ENCODE measurements at regions not wholly inside any gene's neighbourhood (a gene's known extent, or its start where the extent isn't known, plus 50 kb on each side); places are given as distances from the start of the nearest gene placed in this dataset.

DNA sequence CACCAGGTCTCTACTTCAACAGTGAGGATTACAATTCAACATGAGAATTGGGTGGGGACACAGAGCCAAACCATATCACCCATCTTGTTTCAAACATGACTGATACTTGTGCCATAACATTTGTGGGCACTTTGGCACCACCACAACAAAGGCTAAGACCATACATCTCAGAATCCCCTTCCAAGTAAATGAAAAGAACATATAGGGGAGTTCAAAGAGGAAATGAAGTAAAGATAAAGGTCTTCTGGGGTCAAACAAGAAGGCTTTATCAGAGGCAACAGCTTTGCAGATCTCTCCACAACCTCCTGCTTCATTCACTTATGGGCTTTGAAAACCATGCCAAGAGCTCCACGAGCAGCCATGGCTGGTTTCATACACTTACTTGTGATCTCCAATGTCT is 122.7 kb downstream of the ANKRD50 start:
- TF ChIP-seq, protein P1, sequence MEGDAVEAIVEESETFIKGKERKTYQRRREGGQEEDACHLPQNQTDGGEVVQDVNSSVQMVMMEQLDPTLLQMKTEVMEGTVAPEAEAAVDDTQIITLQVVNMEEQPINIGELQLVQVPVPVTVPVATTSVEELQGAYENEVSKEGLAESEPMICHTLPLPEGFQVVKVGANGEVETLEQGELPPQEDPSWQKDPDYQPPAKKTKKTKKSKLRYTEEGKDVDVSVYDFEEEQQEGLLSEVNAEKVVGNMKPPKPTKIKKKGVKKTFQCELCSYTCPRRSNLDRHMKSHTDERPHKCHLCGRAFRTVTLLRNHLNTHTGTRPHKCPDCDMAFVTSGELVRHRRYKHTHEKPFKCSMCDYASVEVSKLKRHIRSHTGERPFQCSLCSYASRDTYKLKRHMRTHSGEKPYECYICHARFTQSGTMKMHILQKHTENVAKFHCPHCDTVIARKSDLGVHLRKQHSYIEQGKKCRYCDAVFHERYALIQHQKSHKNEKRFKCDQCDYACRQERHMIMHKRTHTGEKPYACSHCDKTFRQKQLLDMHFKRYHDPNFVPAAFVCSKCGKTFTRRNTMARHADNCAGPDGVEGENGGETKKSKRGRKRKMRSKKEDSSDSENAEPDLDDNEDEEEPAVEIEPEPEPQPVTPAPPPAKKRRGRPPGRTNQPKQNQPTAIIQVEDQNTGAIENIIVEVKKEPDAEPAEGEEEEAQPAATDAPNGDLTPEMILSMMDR (conservative IDR thresholded peaks at IDR 0.05), result no peak
- H3K4me1 Mint-ChIP-seq, result no peaks in the 10 kb centered on the region
- DNase-seq (ENCODE audit: low read depth, low spot score), result no peak
- no peak overlapping the region for H3K4me3 Mint-ChIP-seq
- H3K36me3 Mint-ChIP-seq (ENCODE audit: low read depth), result peaks cover 3% of the 10 kb centered on the region
- H3K9me3 Mint-ChIP-seq, result peaks cover 2% of the 10 kb centered on the region
- H3K27me3 Mint-ChIP-seq (ENCODE audit: low read depth), result no peaks in the 10 kb centered on the region
- no peak overlapping the region for H3K27ac Mint-ChIP-seq (ENCODE audit: unreplicated experiment)

DNA sequence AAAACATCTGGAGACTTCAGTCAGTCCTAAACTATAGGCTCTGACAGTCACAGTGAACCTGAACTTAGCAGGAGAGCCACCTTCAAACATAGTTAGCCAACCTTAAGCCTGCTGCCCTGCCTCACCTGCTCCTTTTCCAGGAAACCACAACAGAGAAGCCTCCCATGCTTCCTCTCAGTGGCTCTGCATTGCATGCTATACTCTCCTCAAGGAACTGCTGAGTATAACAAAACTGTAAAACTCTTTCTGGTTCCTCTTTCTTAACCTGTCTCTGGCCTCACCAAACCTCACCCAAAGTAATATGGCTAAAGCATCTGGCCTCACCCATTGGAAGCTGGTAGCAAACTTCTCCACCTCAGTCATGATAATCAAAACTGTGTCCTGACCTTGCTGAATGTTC is 122.1 kb downstream of the ANKRD50 start:
- TF ChIP-seq, protein P1 (conservative IDR thresholded peaks at IDR 0.05), result no peak
- Mint-ChIP-seq H3K4me1 (no peaks in the 10 kb centered on the region), H3K27me3 (ENCODE audit: low read depth) (no peaks in the 10 kb centered on the region), H3K36me3 (ENCODE audit: low read depth) (peaks cover 3% of the 10 kb centered on the region), H3K4me3 (no peak overlapping the region), H3K27ac (ENCODE audit: unreplicated experiment) (no peak overlapping the region), H3K9me3 (peaks cover 2% of the 10 kb centered on the region)
- DNase-seq (ENCODE audit: low read depth, low spot score), result no peak

DNA sequence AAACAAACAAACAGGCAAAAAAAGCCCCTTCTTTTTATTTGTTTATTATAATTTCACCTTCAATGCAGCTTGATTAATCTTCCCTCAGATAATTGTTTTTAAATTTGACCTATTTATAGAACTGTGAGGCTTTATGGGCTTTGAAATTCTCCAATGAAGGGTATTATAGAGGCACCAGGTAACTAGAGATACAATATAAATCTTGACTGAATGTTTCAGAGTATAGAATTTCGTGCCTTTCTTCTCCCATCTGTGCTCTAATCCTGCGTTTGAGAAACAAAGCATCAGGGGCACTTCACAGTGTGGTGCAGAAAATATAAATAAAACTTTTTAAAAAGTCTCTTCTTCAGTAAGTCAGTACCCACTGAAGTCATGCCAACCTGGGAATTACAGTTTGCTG is 120.9 kb downstream of the ANKRD50 start:
- no peak for DNase-seq (ENCODE audit: low read depth, low spot score)
- TF ChIP-seq, protein P1 (conservative IDR thresholded peaks at IDR 0.05), result no peak
- H3K4me1 Mint-ChIP-seq, result no peaks in the 10 kb centered on the region
- no peak overlapping the region for H3K27ac Mint-ChIP-seq (ENCODE audit: unreplicated experiment)
- peaks cover 3% of the 10 kb centered on the region for H3K36me3 Mint-ChIP-seq (ENCODE audit: low read depth)
- no peaks in the 10 kb centered on the region for H3K27me3 Mint-ChIP-seq (ENCODE audit: low read depth)
- peaks cover 2% of the 10 kb centered on the region for H3K9me3 Mint-ChIP-seq
- H3K4me3 Mint-ChIP-seq, result no peak overlapping the region

DNA sequence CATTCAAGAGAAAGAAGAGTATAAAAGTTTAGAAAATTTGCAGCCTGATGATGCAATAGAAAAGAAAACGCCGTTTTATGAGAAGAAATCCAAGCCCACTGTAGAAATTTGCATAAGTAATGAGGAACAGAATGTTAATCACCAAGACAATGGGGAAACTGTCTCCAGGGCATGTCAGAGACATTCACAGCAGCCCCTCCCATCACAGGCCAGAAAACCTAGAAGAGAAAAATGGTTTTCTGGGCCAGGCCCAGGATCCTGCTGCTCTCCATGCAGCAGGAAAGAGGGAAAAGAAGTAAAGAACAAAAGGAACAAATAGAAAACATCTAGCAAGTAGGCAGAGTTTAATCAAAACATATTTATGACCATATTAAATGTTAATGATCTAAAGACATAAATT is 119.0 kb downstream of the ANKRD50 start:
- TF ChIP-seq, protein P1 (conservative IDR thresholded peaks at IDR 0.05), result no peak
- DNase-seq (ENCODE audit: low read depth, low spot score), result no peak
- H3K4me1 Mint-ChIP-seq, result no peaks in the 10 kb centered on the region
- H3K27ac Mint-ChIP-seq (ENCODE audit: unreplicated experiment), result no peak overlapping the region
- H3K4me3 Mint-ChIP-seq, result no peak overlapping the region
- no peaks in the 10 kb centered on the region for H3K27me3 Mint-ChIP-seq (ENCODE audit: low read depth)
- peaks cover under 1% of the 10 kb centered on the region for H3K36me3 Mint-ChIP-seq (ENCODE audit: low read depth)
- no peaks in the 10 kb centered on the region for H3K9me3 Mint-ChIP-seq

DNA sequence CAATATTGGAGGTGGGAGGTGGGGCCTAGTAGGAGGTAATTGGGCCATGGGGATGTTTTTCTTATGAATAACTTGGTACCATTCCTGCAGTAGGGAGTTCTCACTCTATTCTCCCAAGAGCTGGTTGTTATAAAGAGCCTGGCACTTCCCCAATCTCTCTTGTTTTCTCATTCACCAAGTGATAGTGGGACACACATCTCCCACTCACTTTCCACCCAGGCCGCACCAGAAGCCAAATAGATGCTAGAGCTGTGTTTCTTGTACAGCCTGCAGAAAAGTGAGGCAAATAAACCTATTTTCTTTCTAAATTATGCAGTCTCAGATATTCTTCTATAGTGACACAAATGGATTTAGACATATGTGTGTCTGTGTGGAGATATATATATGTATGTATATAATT is 117.6 kb downstream of the ANKRD50 start:
- TF ChIP-seq, protein P1 (conservative IDR thresholded peaks at IDR 0.05), result no peak

DNA sequence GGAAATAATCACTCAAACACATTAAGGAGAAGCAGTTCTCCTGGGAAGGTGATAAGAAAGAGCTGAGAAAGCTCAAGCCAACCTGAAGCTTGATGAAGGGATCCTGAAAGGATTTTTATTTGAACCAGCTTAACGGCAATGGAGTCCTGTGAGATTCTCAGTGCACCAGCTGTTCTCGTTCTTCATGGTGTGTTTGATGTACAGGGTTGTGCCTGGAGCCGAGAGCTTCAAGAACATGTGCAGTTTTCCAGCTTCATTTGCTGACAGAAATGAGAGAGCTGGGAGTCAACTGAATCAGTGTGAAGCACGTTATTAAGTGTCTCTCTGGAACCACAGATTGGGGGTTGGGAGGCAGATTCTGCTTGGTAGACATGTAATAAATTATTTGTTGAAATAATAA is 115.7 kb downstream of the ANKRD50 start:
- peaks cover 3% of the 10 kb centered on the region for H3K36me3 Mint-ChIP-seq (ENCODE audit: low read depth)
- no peaks in the 10 kb centered on the region for H3K27me3 Mint-ChIP-seq (ENCODE audit: low read depth)
- no peak overlapping the region for H3K27ac Mint-ChIP-seq (ENCODE audit: unreplicated experiment)
- peaks cover 2% of the 10 kb centered on the region for H3K9me3 Mint-ChIP-seq
- TF ChIP-seq, protein P1 (conservative IDR thresholded peaks at IDR 0.05), result no peak
- no peak for DNase-seq (ENCODE audit: low read depth, low spot score)
- no peak overlapping the region for H3K4me3 Mint-ChIP-seq
- no peaks in the 10 kb centered on the region for H3K4me1 Mint-ChIP-seq

More for the DNA sequence above, 117.6 kb downstream of the ANKRD50 start:
- Mint-ChIP-seq H3K9me3 (peaks cover 2% of the 10 kb centered on the region), H3K4me1 (no peaks in the 10 kb centered on the region), H3K27ac (ENCODE audit: unreplicated experiment) (no peak overlapping the region), H3K4me3 (no peak overlapping the region), H3K36me3 (ENCODE audit: low read depth) (no peaks in the 10 kb centered on the region), H3K27me3 (ENCODE audit: low read depth) (no peaks in the 10 kb centered on the region)
- DNase-seq (ENCODE audit: low read depth, low spot score), result no peak
